Neuronal stem cell (in vitro differentiated cells): ENCODE measurements at regions not wholly inside any gene's neighbourhood (a gene's known extent, or its start where the extent isn't known, plus 50 kb on each side); places are given as distances from the start of the nearest gene placed in this dataset.
"Not testable (repeated sequence)": the region's sequence is repeated elsewhere in the genome, so short reads cannot be mapped to it uniquely, and the experiment has no call there.

Source experiments
- DNase-seq: peaks from one replicate; pipeline ENCODE4 v3.0.0-alpha.2; 2013; ENCODE audit warnings: low spot score
- H2AFZ ChIP-seq: one replicate; pipeline ENCODE4 v1.6.1; 2013; ENCODE audit warnings: mild to moderate bottlenecking, low read length, inconsistent platforms
- H2AK5ac ChIP-seq: 2 replicates; pipeline ENCODE4 v1.6.1; 2013; ENCODE audit warnings: low read depth, mild to moderate bottlenecking, inconsistent platforms, low read length, moderate library complexity, mixed read lengths
- H2BK120ac ChIP-seq: 2 replicates; pipeline ENCODE4 v1.6.1; 2013; ENCODE audit warnings: low read depth, mild to moderate bottlenecking, inconsistent platforms, low read length, moderate library complexity, mixed read lengths
- H2BK12ac ChIP-seq: one replicate; pipeline ENCODE4 v1.6.1; 2013; ENCODE audit warnings: low read length, inconsistent platforms
- H2BK15ac ChIP-seq: 2 replicates; pipeline ENCODE4 v1.6.1; 2013; ENCODE audit warnings: mild to moderate bottlenecking, low read length, inconsistent platforms, mixed read lengths
- H2BK5ac ChIP-seq: one replicate; pipeline ENCODE4 v1.6.1; 2013; ENCODE audit warnings: inconsistent platforms, mild to moderate bottlenecking, low read length, moderate library complexity
- H3K14ac ChIP-seq: one replicate; pipeline ENCODE4 v1.6.1; 2013; ENCODE audit warnings: low read length, inconsistent platforms
- H3K18ac ChIP-seq: 2 replicates; pipeline ENCODE4 v1.6.1; 2013; ENCODE audit warnings: low read length, inconsistent platforms
- H3K23ac ChIP-seq: 2 replicates; pipeline ENCODE4 v1.6.1; 2013; ENCODE audit warnings: low read depth, mild to moderate bottlenecking, mixed read lengths, low read length, inconsistent platforms; ENCODE audit not compliant: poor library complexity
- H3K27ac ChIP-seq: replicated peaks from 3 replicates; pipeline ENCODE4 v1.5.1; 2013; ENCODE audit warnings: low read length, inconsistent platforms
- H3K27me3 ChIP-seq, 3 experiments: 2 replicates each; pipeline ENCODE4 v1.6.1; 2013; ENCODE audit warnings: low read length in 3 of 3, mild to moderate bottlenecking in 2 of 3, inconsistent platforms in 1 of 3, low read depth in 1 of 3, mixed read lengths in 1 of 3, moderate library complexity in 1 of 3; ENCODE audit not compliant: control insufficient read depth in 3 of 3, insufficient read depth in 3 of 3
- H3K36me3 ChIP-seq, 2 donors: replicated peaks in 1 of 2; 2 replicates each; pipeline ENCODE4 v1.6.1; 2013; ENCODE audit warnings: low read length in 2 of 2; ENCODE audit not compliant: control insufficient read depth in 2 of 2, insufficient read depth in 2 of 2
- H3K4ac ChIP-seq: 2 replicates; pipeline ENCODE4 v1.6.1; 2013; ENCODE audit warnings: inconsistent platforms, mild to moderate bottlenecking, low read length, moderate library complexity
- H3K4me1 ChIP-seq, 2 donors: 1 replicate in 1 of 2; 2 replicates in 1 of 2; pipeline ENCODE4 v1.6.1; 2013; ENCODE audit warnings: low read length in 2 of 2, low read depth in 1 of 2; ENCODE audit not compliant: control insufficient read depth in 2 of 2, insufficient read depth in 1 of 2
- H3K4me2 ChIP-seq: one replicate; pipeline ENCODE4 v1.6.1; 2013; ENCODE audit warnings: mild to moderate bottlenecking, low read length, inconsistent platforms; ENCODE audit not compliant: insufficient read depth, poor library complexity, severe bottlenecking
- H3K4me3 ChIP-seq, 2 donors: 2 replicates each; pipeline ENCODE4 v1.5.1; 2013; ENCODE audit warnings: low read length in 2 of 2, mild to moderate bottlenecking in 2 of 2, inconsistent platforms in 1 of 2, moderate library complexity in 1 of 2
- H3K79me1 ChIP-seq: one replicate; pipeline ENCODE4 v1.6.1; 2013; ENCODE audit warnings: low read depth, mild to moderate bottlenecking, inconsistent platforms, low read length, moderate library complexity
- H3K9ac ChIP-seq: one replicate; pipeline ENCODE4 v1.6.1; 2013; ENCODE audit warnings: mild to moderate bottlenecking, low read depth, low read length, inconsistent platforms; ENCODE audit not compliant: poor library complexity
- H3K9me3 ChIP-seq, 2 donors: replicated peaks in 1 of 2; 2 replicates each; pipeline versions ENCODE3 to v1.6.1; 2013; ENCODE audit warnings: low read length in 2 of 2, mild to moderate bottlenecking in 2 of 2, inconsistent platforms in 1 of 2, low read depth in 1 of 2, mixed read lengths in 1 of 2, moderate library complexity in 1 of 2; ENCODE audit not compliant: control insufficient read depth in 2 of 2, insufficient read depth in 1 of 2
- H4K8ac ChIP-seq: one replicate; pipeline ENCODE4 v1.6.1; 2013; ENCODE audit warnings: low read depth, mild to moderate bottlenecking, inconsistent platforms, low read length, moderate library complexity
- H4K91ac ChIP-seq: one replicate; pipeline ENCODE4 v1.6.1; 2013; ENCODE audit warnings: low read length, low read depth, mild to moderate bottlenecking, inconsistent platforms; ENCODE audit not compliant: poor library complexity
- WGBS, 2 donors: extraction: QIAGEN DNeasy Blood & Tissue Kit; methylation state at CpG; one replicate each; pipeline ENCODE4 v1.1.7; 2013; ENCODE audit warnings: missing lambda C conversion rate in 2 of 2, mixed read lengths in 1 of 2; ENCODE audit not compliant: insufficient read length in 2 of 2, insufficient replicate concordance in 1 of 2; ENCODE audit errors: extremely low coverage in 2 of 2; 5-methylcytosine and 5-hydroxymethylcytosine counted together

GRCh38 chr9:96108691-96109380, 193.1 kb downstream of the HSD17B3 start:
- H2BK12ac ChIP-seq = no peak overlapping the region
- no peak overlapping the region for H2BK120ac ChIP-seq
- H2BK5ac ChIP-seq = no peak overlapping the region
- no peak overlapping the region for H3K4ac ChIP-seq
- no peak overlapping the region for H4K8ac ChIP-seq
- no peak overlapping the region for H3K4me2 ChIP-seq
- H2BK15ac ChIP-seq = no peak overlapping the region
- H3K27me3 ChIP-seq = no peaks in the 10 kb centered on the region
- no peak overlapping the region for H3K9ac ChIP-seq
- H3K18ac ChIP-seq = no peak overlapping the region
- no peak overlapping the region for H3K23ac ChIP-seq
- H3K27ac ChIP-seq = no peak overlapping the region
- no peaks in the 10 kb centered on the region for H3K79me1 ChIP-seq
- no peak overlapping the region for H2AFZ ChIP-seq
- no peaks in the 10 kb centered on the region for H3K9me3 ChIP-seq
- no peak overlapping the region for H3K14ac ChIP-seq
- H2AK5ac ChIP-seq = no peak overlapping the region
- no peaks in the 10 kb centered on the region for H3K36me3 ChIP-seq
- no CpG with 5 or more reads among the region's 8 CpGs for whole genome bisulfite sequencing, 2 donors
- H3K4me3 ChIP-seq = no peak overlapping the region
- H3K4me1 ChIP-seq = no peaks in the 10 kb centered on the region
- no peak overlapping the region for H4K91ac ChIP-seq
- no peak for DNase-seq

GRCh38 chr9:96107436-96107835, 194.5 kb downstream of the HSD17B3 start:
- no peak for DNase-seq
- Histone ChIP-seq H2AFZ (no peak overlapping the region), H3K4me3 (no peak overlapping the region), H2BK15ac (no peak overlapping the region), H3K27ac (no peak overlapping the region), H3K4ac (no peak overlapping the region), H2BK5ac (no peak overlapping the region), H3K4me2 (no peak overlapping the region), H3K9ac (no peak overlapping the region), H2AK5ac (no peak overlapping the region), H3K18ac (no peak overlapping the region), H4K8ac (no peak overlapping the region), H2BK120ac (no peak overlapping the region), H3K4me1 (no peaks in the 10 kb centered on the region), H3K23ac (no peak overlapping the region), H3K36me3 (no peaks in the 10 kb centered on the region), H2BK12ac (no peak overlapping the region), H4K91ac (no peak overlapping the region), H3K27me3 (no peaks in the 10 kb centered on the region), H3K9me3 (no peaks in the 10 kb centered on the region), H3K14ac (no peak overlapping the region), H3K79me1 (no peaks in the 10 kb centered on the region)
- WGBS, 2 donors = no CpG with 5 or more reads among the region's 2 CpGs

GRCh38 chr9:96100385-96101300, 201.3 kb downstream of the HSD17B3 start:
- Histone ChIP-seq H4K8ac (no peak overlapping the region), H3K36me3 (no peaks in the 10 kb centered on the region), H2AK5ac (peak overlapping the region; percentile 74), H2BK120ac (peak overlapping the region; percentile 89), H3K9ac (peak overlapping the region; percentile 37), H3K79me1 (no peaks in the 10 kb centered on the region), H3K27me3 (no peaks in the 10 kb centered on the region), H3K4me2 (no peak overlapping the region), H2BK5ac (no peak overlapping the region), H3K18ac (peak overlapping the region; percentile 86), H2BK15ac (peak overlapping the region; percentile 79), H3K14ac (peak overlapping the region; percentile 78), H4K91ac (no peak overlapping the region), H3K4me1 (peaks cover 3 to 16% of the 10 kb centered on the region in 2 donors), H3K23ac (no peak overlapping the region), H3K4ac (peak overlapping the region; percentile 90), H3K4me3 (no peak overlapping the region), H3K9me3 (no peaks in the 10 kb centered on the region), H2AFZ (peak overlapping the region; percentile 78), H2BK12ac (peak overlapping the region; percentile 97), H3K27ac (no peak overlapping the region)
- no peak for DNase-seq
- no CpG with 5 or more reads among the region's 12 CpGs for WGBS, 2 donors

GRCh38 chr9:96090630-96091029, 211.3 kb downstream of the HSD17B3 start:
- not testable (repeated sequence) for H4K8ac ChIP-seq, H3K4me2 ChIP-seq, H2AFZ ChIP-seq, H2BK12ac ChIP-seq, DNase-seq, H4K91ac ChIP-seq, H3K9me3 ChIP-seq, H2BK120ac ChIP-seq, H2BK15ac ChIP-seq, H3K79me1 ChIP-seq, H3K27ac ChIP-seq, H3K4ac ChIP-seq, H3K14ac ChIP-seq, H2BK5ac ChIP-seq, H3K23ac ChIP-seq, H3K18ac ChIP-seq, H2AK5ac ChIP-seq, H3K4me3 ChIP-seq, H3K4me1 ChIP-seq, H3K36me3 ChIP-seq, H3K9ac ChIP-seq
- no CpG with 5 or more reads among the region's 2 CpGs for WGBS, 2 donors
- peaks cover 0 to 26% (median 0%) of the 10 kb centered on the region in 3 experiments for H3K27me3 ChIP-seq
